HAP-1 (cell line): ENCODE measurements at regions not wholly inside any gene's neighbourhood (a gene's known extent, or its start where the extent isn't known, plus 50 kb on each side); places are given as distances from the start of the nearest gene placed in this dataset.
A peak's percentile ranks its signal among the peaks of the same experiment; 100 is the strongest.

Experiments
- DNase-seq, 2 experiments: peaks; one replicate each; pipeline ENCODE4 v3.0.0-alpha.2; 2016 to 2020; ENCODE audit warnings: low spot score in 2 of 2
- H3K27me3 ChIP-seq: fragments of 250-450 bp; sonication (Bioruptor Pico); 2 replicates; pipeline ENCODE4 v1.5.1; 2020; ENCODE audit warnings: low read depth, mild to moderate bottlenecking, moderate library complexity
- H3K36me3 ChIP-seq: fragments of 250-450 bp; sonication (Bioruptor Pico); replicated peaks from 2 replicates; pipeline ENCODE4 v1.5.1; 2020; ENCODE audit warnings: mild to moderate bottlenecking
- H3K4me1 ChIP-seq: fragments of 250-450 bp; sonication (Bioruptor Pico); 2 replicates; pipeline ENCODE4 v1.5.1; 2020; ENCODE audit warnings: mild to moderate bottlenecking
- H3K4me3 ChIP-seq: fragments of 250-450 bp; sonication (Bioruptor Pico); 2 replicates; pipeline ENCODE4 v1.5.1; 2020; ENCODE audit warnings: mild to moderate bottlenecking, moderate library complexity
- H3K9me3 ChIP-seq: fragments of 250-450 bp; sonication (Bioruptor Pico); 2 replicates; pipeline ENCODE4 v1.5.1; 2020; ENCODE audit warnings: mild to moderate bottlenecking, moderate library complexity
- in situ Hi-C: fragments of 300-500 bp; cut with MboI; formaldehyde crosslinking; loops from 3 replicates; pipeline ENCODE4 v1.14.3; 2020; ENCODE audit warnings: low sequenced_read_pairs, inconsistent platforms, mixed read lengths

DNA sequence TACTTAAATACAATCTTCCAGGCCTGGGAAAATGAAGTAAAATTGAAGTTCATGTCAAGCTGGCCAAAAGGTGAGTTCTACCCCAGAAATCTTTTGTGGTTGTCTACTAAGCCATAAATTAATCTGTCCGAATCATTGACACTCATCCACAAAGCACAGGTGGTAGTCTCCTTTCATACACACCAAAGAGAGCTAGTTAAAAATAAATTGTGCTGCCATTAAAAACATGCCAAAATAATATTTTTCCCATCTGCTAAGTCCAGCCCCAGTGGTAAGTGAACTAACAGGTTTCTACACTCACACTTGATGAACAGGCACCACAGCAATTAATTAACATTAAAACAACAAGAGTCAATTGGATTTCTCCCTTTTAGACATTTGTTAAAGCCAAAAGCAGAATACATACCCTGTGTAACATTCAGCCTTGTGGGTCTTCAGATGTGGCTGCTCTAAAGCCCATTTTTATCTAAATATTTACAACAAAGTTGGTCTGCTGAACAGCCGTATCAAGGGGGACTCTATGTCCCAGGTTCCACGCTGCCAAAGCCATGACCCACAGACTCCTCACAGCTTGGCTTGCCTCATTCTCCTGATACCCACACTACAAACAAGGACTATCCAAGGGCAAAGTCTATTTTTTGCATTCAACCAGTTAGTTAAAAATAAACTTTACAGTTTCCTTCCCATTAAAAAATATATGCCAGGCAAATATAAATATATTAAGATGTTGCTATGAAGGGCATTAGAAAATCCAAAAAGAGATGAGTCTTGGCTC, 490.4 kb downstream of the BMP2 start:
- no peaks in the 10 kb centered on the region for H3K4me1 ChIP-seq
- DNase-seq = no peak
- no peaks in the 10 kb centered on the region for H3K27me3 ChIP-seq
- no peaks in the 10 kb centered on the region for H3K36me3 ChIP-seq
- H3K4me3 ChIP-seq = no peak overlapping the region
- H3K9me3 ChIP-seq = no peaks in the 10 kb centered on the region
- in situ Hi-C loops = no loop called here

DNA sequence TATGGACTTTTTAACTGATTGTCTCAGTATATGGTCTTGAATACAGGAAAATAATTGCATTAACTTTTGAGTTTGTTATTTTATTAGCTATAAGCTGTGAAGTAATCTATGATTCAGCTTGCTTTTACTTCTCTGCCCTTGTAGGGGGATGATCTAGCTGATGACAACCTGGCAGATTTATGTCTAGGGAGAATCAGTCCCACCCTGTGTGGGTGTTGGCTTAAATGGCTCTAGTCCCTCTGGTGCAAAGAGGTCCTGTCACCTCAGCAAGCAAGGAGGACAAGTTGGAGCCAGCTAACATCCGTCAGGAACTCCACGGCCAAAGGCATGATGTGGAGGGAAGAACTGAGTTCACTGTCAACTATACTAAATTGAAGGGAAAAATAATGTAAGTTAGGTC, 495.3 kb downstream of the BMP2 start:
- H3K4me3 ChIP-seq = no peak overlapping the region
- H3K4me1 ChIP-seq = no peaks in the 10 kb centered on the region
- in situ Hi-C loops = no loop called here
- no peaks in the 10 kb centered on the region for H3K9me3 ChIP-seq
- H3K36me3 ChIP-seq = no peaks in the 10 kb centered on the region
- DNase-seq = no peak
- no peaks in the 10 kb centered on the region for H3K27me3 ChIP-seq

DNA sequence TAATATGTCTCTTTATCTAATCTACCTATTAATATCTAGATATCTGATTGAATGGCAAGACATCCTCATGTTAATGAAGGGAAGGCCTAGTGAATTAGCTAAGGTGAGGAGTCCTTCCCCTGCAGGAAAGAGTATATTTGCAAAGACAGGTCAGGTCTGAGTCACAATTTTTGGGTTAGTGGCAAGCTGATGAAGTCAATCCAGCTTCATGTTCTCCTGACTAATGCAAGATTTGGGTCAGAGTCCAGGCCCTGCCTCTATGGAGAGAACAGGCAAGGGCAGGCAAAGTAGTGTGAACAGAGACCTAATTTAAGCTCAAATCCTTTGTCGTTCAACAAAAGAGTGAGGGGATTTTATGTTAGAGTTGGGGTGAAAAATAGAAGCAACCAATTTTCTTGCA, 496.7 kb downstream of the BMP2 start:
- in situ Hi-C loops = no loop called here
- Histone ChIP-seq H3K27me3 (no peaks in the 10 kb centered on the region), H3K36me3 (no peaks in the 10 kb centered on the region), H3K4me3 (no peak overlapping the region), H3K9me3 (no peaks in the 10 kb centered on the region), H3K4me1 (no peaks in the 10 kb centered on the region)
- DNase-seq = no peak

DNA sequence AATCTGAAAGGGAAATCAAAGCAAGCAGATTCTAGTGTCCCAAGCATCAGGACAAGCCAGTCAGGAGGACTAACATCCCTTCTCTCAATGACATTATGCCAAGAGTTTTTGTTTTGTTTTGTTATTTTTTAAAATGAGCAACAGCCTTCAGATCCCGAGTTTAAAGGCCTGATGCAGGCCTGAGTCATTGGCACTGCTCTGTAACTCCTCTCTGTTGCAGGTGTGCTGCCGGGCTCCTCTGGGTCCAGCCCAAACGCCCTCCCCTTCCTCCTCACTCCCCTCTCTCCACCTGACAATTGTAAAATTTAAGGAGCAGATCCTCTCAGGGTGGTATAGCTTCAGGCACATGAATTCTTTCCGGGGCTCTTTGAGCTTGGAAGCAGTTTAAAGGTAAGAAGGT, 502.0 kb downstream of the BMP2 start:
- H3K4me1 ChIP-seq = no peaks in the 10 kb centered on the region
- H3K36me3 ChIP-seq = no peaks in the 10 kb centered on the region
- H3K9me3 ChIP-seq = no peaks in the 10 kb centered on the region
- H3K4me3 ChIP-seq = no peak overlapping the region
- H3K27me3 ChIP-seq = no peaks in the 10 kb centered on the region
- in situ Hi-C loops = no loop called here
- DNase-seq = no peak

DNA sequence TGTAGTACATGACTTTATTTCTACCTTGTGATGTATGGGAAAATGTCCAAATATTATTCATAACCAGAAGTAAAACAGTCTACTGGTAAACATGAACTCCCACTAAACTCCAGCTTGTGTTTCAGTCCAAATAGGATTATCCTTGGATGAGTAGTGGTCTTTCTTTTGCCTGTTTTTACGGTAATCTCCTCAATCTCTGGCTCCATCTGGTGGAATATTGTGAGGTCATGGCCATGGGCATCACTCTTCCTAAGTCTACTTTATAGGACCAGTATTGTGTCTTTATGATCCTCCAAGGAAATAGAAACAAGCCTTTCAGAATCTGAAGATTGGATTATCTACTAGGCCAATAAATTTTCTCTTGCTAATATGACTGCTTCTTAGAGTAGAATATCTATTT, 505.0 kb downstream of the BMP2 start:
- Histone ChIP-seq H3K27me3 (no peaks in the 10 kb centered on the region), H3K9me3 (no peaks in the 10 kb centered on the region), H3K4me3 (no peak overlapping the region), H3K36me3 (no peaks in the 10 kb centered on the region), H3K4me1 (no peaks in the 10 kb centered on the region)
- in situ Hi-C loops = no loop called here
- peak in 1 of 2 experiments; percentile 8 for DNase-seq

GRCh38 chr20:7274870-7275269, 507.4 kb downstream of the BMP2 start:
- Histone ChIP-seq H3K36me3 (no peaks in the 10 kb centered on the region), H3K4me1 (no peaks in the 10 kb centered on the region), H3K4me3 (no peak overlapping the region), H3K27me3 (no peaks in the 10 kb centered on the region), H3K9me3 (no peaks in the 10 kb centered on the region)
- no peak for DNase-seq
- in situ Hi-C loops = loop anchor here (25.0 kb wide), 1 partner anchor 1138 kb away; no protein-coding TSS in a partner anchor

GRCh38 chr20:7275645-7276237, 508.3 kb downstream of the BMP2 start:
- in situ Hi-C loops = loop anchor here (25.0 kb wide), 1 partner anchor 1138 kb away; no protein-coding TSS in a partner anchor
- H3K9me3 ChIP-seq = no peaks in the 10 kb centered on the region
- no peaks in the 10 kb centered on the region for H3K4me1 ChIP-seq
- H3K27me3 ChIP-seq = no peaks in the 10 kb centered on the region
- H3K36me3 ChIP-seq = no peaks in the 10 kb centered on the region
- H3K4me3 ChIP-seq = no peak overlapping the region
- DNase-seq = no peak

GRCh38 chr20:7285918-7286556, 518.6 kb downstream of the BMP2 start:
- Histone ChIP-seq H3K36me3 (no peaks in the 10 kb centered on the region), H3K4me1 (no peaks in the 10 kb centered on the region; the same call in 1 of the 2 replicates), H3K27me3 (no peaks in the 10 kb centered on the region), H3K9me3 (no peaks in the 10 kb centered on the region), H3K4me3 (no peak overlapping the region)
- in situ Hi-C loops = loop anchor here (10.0 to 25.0 kb wide), 2 partner anchors 521 to 1149 kb away; partner anchors contain the start of gene BMP2
- peak; percentile 66 to 81 for DNase-seq

DNA sequence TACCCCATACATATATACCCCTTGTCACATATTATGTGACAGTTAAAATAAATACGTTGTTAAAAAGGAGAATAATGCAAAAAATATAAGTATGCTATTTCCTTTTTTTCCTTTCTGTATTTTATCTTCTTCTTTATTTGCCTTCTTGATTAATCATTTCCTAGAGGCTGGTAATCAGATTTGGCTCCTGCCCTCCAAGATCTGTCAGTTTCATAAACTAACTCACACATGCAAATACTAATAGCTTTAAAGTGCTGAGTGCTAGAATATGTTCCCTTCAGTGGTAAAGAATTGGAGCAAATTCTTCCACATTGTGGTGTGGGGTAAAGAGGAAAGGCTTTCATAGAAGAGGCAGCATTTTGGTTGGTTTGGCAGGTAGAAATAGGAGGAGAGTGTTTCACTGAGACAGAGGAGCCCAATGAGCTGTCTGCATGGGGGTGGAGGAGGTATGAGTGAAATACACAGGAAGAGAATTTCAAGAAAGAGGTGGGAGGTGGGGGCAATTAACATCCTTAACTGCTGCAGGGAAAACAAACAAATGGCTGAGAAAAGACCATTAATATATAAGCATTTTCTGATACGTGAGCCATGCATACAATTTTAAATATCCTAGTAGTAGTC, 523.9 kb downstream of the BMP2 start:
- no peak for DNase-seq
- Histone ChIP-seq H3K36me3 (no peaks in the 10 kb centered on the region), H3K27me3 (no peaks in the 10 kb centered on the region), H3K4me1 (no peaks in the 10 kb centered on the region; the same call in 1 of the 2 replicates), H3K9me3 (no peaks in the 10 kb centered on the region), H3K4me3 (no peak overlapping the region)
- in situ Hi-C loops = loop anchor here (25.0 kb wide), 1 partner anchor 1154 kb away; no protein-coding TSS in a partner anchor

DNA sequence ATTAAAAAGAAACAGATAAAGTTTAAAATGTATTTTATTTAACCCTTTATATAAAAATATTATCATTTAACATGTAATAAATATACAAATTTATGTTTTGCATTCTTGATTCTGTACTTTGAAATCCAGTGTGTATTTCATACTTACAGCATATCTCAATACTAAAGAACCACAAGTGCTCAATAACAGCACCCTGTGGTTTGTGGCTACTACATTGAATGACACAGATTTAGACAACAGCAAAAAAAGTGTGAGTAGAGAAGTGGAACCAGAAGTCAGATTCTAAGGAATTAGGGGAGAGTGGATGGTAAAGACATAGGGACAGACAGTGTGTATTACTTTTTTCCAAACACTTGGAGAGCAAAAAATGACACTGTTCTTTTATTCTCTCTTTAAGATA, 524.5 kb downstream of the BMP2 start:
- no peaks in the 10 kb centered on the region for H3K9me3 ChIP-seq
- no peaks in the 10 kb centered on the region; the same call in 1 of the 2 replicates for H3K4me1 ChIP-seq
- no peaks in the 10 kb centered on the region for H3K36me3 ChIP-seq
- no peaks in the 10 kb centered on the region for H3K27me3 ChIP-seq
- no peak for DNase-seq
- in situ Hi-C loops = loop anchor here (25.0 kb wide), 1 partner anchor 1155 kb away; no protein-coding TSS in a partner anchor
- no peak overlapping the region for H3K4me3 ChIP-seq

DNA sequence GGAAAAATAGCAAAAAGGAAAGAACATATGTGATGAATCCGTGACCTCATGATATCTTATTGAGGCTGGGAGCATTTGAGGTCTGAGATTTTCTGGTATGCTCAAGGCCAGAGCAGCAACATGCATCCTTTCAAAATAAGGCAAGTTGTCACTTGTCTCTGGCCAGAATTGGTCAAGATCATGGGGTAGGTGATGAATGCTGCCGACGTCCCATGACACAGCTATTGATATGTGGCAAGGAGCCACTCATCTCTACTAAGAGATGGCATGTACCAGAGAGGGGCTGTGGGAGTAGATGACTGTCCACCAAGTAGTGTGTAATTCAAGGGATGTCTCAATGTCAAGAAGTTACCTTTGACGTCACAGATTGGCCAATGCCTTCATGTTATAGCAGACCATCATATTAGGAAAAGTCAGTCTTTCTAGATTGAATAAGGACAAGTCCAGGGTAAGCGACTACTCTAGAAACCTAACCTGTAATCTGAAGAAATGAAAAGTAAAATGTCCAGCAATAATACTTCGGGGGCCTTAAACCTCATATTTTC, 527.4 kb downstream of the BMP2 start:
- DNase-seq = no peak
- no peaks in the 10 kb centered on the region for H3K27me3 ChIP-seq
- no peaks in the 10 kb centered on the region for H3K9me3 ChIP-seq
- H3K4me1 ChIP-seq = no peaks in the 10 kb centered on the region
- no peaks in the 10 kb centered on the region for H3K36me3 ChIP-seq
- in situ Hi-C loops = loop anchor here (25.0 kb wide), 1 partner anchor 1158 kb away; no protein-coding TSS in a partner anchor
- no peak overlapping the region for H3K4me3 ChIP-seq

DNA sequence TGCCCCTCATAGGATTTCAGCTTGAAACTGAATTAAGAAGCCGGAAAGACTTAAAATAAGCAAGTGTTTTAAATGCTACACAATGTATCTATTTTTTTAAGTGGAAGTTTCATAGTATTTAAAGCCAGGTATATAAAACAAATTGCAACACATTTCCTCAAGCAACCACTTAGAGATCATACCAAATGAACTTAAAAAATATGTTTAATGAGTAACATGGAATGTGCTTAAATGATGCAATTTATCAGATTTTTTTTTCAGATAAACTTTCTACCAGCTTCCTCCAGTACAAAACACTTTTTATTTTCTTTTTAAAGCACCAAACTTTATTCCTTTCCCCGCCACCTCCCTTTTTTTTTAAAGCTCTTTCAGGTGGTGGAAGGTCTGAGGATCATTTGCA, 534.3 kb downstream of the BMP2 start:
- Histone ChIP-seq H3K4me3 (no peak overlapping the region), H3K27me3 (no peaks in the 10 kb centered on the region), H3K4me1 (no peaks in the 10 kb centered on the region), H3K9me3 (no peaks in the 10 kb centered on the region), H3K36me3 (no peaks in the 10 kb centered on the region)
- in situ Hi-C loops = no loop called here
- no peak for DNase-seq

DNA sequence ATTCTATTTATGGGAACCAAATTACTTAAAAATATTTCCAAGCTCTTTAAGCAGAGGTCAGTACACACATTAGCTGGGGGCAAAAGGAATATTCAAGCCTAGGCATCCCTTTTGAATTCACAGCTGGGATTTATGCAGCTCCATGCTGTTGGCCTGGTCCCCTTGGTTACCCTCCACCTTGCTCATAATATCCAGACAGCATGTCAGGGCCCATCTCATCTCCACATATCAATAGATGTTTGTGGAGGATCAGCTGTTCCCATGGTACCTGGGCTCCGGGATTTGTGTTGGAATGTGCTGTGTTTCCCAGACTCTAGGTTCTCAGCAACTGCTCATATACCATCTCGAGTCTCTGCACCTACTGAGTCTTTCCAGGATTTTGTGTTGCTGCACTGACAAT, 534.8 kb downstream of the BMP2 start:
- Histone ChIP-seq H3K4me1 (no peaks in the 10 kb centered on the region), H3K27me3 (no peaks in the 10 kb centered on the region), H3K4me3 (no peak overlapping the region), H3K9me3 (no peaks in the 10 kb centered on the region), H3K36me3 (no peaks in the 10 kb centered on the region)
- no peak for DNase-seq
- in situ Hi-C loops = no loop called here
